ENCODE measurements at regions not wholly inside any gene's neighbourhood (a gene's known extent, or its start where the extent isn't known, plus 50 kb on each side); places are given as distances from the start of the nearest gene placed in this dataset.

- TF ChIP-seq CTCF (IDR thresholded peaks at IDR 0.05) (no peak), POLR2A (IDR thresholded peaks at IDR 0.05) (no peak), EP300 (IDR thresholded peaks at IDR 0.05) (no peak)
Measured at GRCh38 chr14:89576960-89577359, 159.9 kb upstream of the FOXN3 start.

Measured in tibial nerve (tissue), 4 donors.